ENCODE measurements at regions not wholly inside any gene's neighbourhood (a gene's known extent, or its start where the extent isn't known, plus 50 kb on each side); places are given as distances from the start of the nearest gene placed in this dataset.
"Not testable (repeated sequence)": the region's sequence is repeated elsewhere in the genome, so short reads cannot be mapped to it uniquely, and the experiment has no call there.

GRCh38 chr6:169978615-169979161 lies 227.3 kb downstream of the ERMARD start:
- no peak for DNase-seq (ENCODE audit: low spot score)

- no peak for DNase-seq (ENCODE audit: low spot score)
Measured at GRCh38 chr6:169977434-169978265, 226.2 kb downstream of the ERMARD start.

- DNase-seq (ENCODE audit: low spot score): no peak
Measured at GRCh38 chr6:169976301-169977081, 225.1 kb downstream of the ERMARD start.

- no peak for DNase-seq (ENCODE audit: low spot score)
Measured at GRCh38 chr6:169975701-169976100, 224.3 kb downstream of the ERMARD start.

- DNase-seq (ENCODE audit: low spot score): no peak
Measured at GRCh38 chr6:169975286-169975685, 223.9 kb downstream of the ERMARD start.

GRCh38 chr6:169974663-169975062 lies 223.2 kb downstream of the ERMARD start:
- DNase-seq (ENCODE audit: low spot score): no peak

- not testable (repeated sequence) for DNase-seq (ENCODE audit: low spot score)
Measured at GRCh38 chr6:169973588-169974467, 222.4 kb downstream of the ERMARD start.

- no peak for DNase-seq (ENCODE audit: low spot score)
Measured at GRCh38 chr6:169972736-169973135, 221.3 kb downstream of the ERMARD start.

- DNase-seq (ENCODE audit: low spot score): no peak
Measured at GRCh38 chr6:169972101-169972651, 220.8 kb downstream of the ERMARD start.

GRCh38 chr6:169971081-169971861 lies 219.8 kb downstream of the ERMARD start:
- no peak for DNase-seq (ENCODE audit: low spot score)

GRCh38 chr6:169970306-169970988 lies 219.0 kb downstream of the ERMARD start:
- DNase-seq (ENCODE audit: low spot score): no peak

- no peak for DNase-seq (ENCODE audit: low spot score)
Measured at GRCh38 chr6:169969372-169970099, 218.1 kb downstream of the ERMARD start.

GRCh38 chr6:169968541-169969270 lies 217.3 kb downstream of the ERMARD start:
- no peak for DNase-seq (ENCODE audit: low spot score)

- no peak for DNase-seq (ENCODE audit: low spot score)
Measured at GRCh38 chr6:169967687-169968086, 216.3 kb downstream of the ERMARD start.

GRCh38 chr6:169966312-169967181 lies 215.1 kb downstream of the ERMARD start:
- no peak for DNase-seq (ENCODE audit: low spot score)

GRCh38 chr6:169965657-169966311 lies 214.4 kb downstream of the ERMARD start:
- no peak for DNase-seq (ENCODE audit: low spot score)

GRCh38 chr6:169965239-169965638 lies 213.8 kb downstream of the ERMARD start:
- no peak for DNase-seq (ENCODE audit: low spot score)
